ENCODE measurements at regions not wholly inside any gene's neighbourhood (a gene's known extent, or its start where the extent isn't known, plus 50 kb on each side); places are given as distances from the start of the nearest gene placed in this dataset.

DNA sequence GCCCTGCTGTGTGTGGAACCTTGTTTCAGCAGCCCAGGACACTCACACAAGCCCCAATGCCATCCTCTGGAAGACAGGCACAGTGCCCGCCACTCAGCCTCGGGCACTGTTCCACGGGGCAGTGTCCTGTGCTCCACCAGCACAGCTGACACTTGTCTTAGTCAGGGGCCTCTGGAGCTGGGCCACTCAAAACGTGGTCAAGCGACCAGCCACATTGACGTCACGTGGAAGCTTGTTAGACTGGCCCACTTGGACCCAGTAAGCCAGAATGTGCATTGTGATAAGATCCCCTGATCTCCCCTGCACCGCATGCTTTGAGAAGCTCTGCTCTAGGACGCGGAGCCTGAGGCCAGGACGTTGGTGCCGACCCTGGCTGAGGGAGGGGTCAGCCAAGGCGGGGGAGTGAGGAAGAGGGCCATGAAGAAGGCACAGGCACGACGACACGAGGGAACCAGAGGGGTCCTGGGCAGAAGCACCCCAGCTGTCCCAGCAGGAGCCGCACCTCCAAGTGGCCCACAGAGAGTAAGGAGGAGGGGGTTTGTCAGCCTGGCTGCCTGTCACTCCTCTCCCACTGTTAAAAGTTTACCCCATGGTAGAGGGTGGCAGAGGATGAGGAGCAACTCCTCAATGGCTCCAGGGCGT lies 64.6 kb downstream of the LINC01488 start:
- intact Hi-C loops (cut with micrococcal nuclease), result no loop called here
- TF ChIP-seq, protein P1, sequence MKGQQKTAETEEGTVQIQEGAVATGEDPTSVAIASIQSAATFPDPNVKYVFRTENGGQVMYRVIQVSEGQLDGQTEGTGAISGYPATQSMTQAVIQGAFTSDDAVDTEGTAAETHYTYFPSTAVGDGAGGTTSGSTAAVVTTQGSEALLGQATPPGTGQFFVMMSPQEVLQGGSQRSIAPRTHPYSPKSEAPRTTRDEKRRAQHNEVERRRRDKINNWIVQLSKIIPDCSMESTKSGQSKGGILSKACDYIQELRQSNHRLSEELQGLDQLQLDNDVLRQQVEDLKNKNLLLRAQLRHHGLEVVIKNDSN (CRISPR knock-in tag; IDR thresholded peaks at IDR 0.05), result 0 out of 2 replicates have a peak, but pooled peaks have one; percentile 1
- TF ChIP-seq SAFB (IDR thresholded peaks at IDR 0.05; ENCODE audit: borderline replicate concordance, low read depth, low read length), result no peak
- Histone ChIP-seq H4K20me1 (replicated peaks; ENCODE audit: control insufficient read depth, insufficient read depth, low read length) (0 out of 2 replicates have a peak, but pooled peaks cover 3% of the 10 kb centered on the region), H2AFZ (ENCODE audit: low read depth, low read length) (no peak overlapping the region), H3K9me1 (ENCODE audit: control insufficient read depth, insufficient read depth, low read length) (no peaks in the 10 kb centered on the region), H3K9me3 (replicated peaks; ENCODE audit: control insufficient read depth, insufficient read depth, low read depth, low read length) (no peaks in the 10 kb centered on the region), H3K4me3 (no peak overlapping the region), H3K27me3 (ENCODE audit: control insufficient read depth in 2 of 2, insufficient read depth in 2 of 2, low read length in 2 of 2) (peaks cover 38 to 56% of the 10 kb centered on the region in 2 experiments), H3K9ac (ENCODE audit: insufficient read depth in 1 of 2, low read depth in 2 of 2, low read length in 2 of 2) (peak overlapping the region in 1 of 2 experiments; percentile 22; a peak in 1 of 4 replicates), H3K27ac (ENCODE audit: extremely low read depth, low read depth, low read length) (no peak overlapping the region), H3K79me2 (ENCODE audit: control insufficient read depth, insufficient read depth, low read length) (no peaks in the 10 kb centered on the region), H3K4me2 (ENCODE audit: insufficient read depth, low read length) (no peak overlapping the region), H3K4me1 (replicated peaks in 1 of 2; ENCODE audit: control insufficient read depth in 2 of 2, insufficient read depth in 2 of 2, low read length in 2 of 2) (peaks cover 0 to 10% of the 10 kb centered on the region in 2 experiments; a peak in 4 of 5 replicates), H3K36me3 (ENCODE audit: control insufficient read depth, insufficient read depth, low read length) (no peaks in the 10 kb centered on the region)
- BruUV-seq (replicated peaks), result no TSS peak
- ChIA-PET CTCF (ENCODE audit: low intra/inter-chr PET ratio) (no interaction called here), POLR2A (no interaction called here)
- in situ Hi-C loops (cut with MboI), result no loop called here
- FAIRE-seq, result no peak
- ATAC-seq, result no peak
- WGBS (ENCODE audit: insufficient coverage, low coverage, missing lambda C conversion rate), result 3% methylated on average over 15 of the region's 18 CpGs
- DNase-seq (ENCODE audit: extremely low read depth in 1 of 4, low spot score in 3 of 4), result peak in 2 of 4 experiments; percentile 18 to 21

DNA sequence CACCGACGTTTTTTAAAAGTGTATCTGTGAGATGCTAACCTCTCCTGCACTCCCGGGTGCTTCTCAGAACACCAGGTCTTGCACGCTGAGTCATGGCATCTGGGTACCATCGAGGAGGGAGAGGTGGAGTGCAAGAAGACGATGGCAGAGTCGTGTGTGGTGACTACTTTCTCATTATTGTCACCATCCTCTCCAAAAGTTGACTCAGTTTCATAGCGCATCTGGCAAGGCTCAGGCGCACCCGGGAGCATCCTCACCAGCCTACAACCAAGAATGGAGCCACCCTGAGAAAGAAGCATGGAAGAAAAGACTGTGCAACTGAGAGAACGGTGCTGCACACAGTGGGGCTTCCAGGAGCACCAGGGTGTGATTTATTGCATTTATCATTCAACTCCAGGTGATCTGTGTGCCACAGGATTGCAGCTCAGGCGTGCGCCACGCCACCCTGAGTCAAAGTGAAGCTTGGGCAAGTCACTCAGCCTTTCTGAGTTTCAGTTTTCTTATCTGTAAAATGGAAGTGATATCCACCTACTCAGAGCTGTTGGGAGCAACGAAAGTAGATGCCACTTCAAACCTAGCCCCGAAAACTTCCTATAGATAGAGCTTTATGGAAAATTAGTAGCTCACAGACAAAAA lies 65.4 kb downstream of the LINC01488 start:
- no peaks in the 10 kb centered on the region for H3K9me3 ChIP-seq (replicated peaks; ENCODE audit: control insufficient read depth, insufficient read depth, low read depth, low read length)
- 0 out of 2 replicates have a peak, but pooled peaks cover 3% of the 10 kb centered on the region for H4K20me1 ChIP-seq (replicated peaks; ENCODE audit: control insufficient read depth, insufficient read depth, low read length)
- H3K4me1 ChIP-seq (replicated peaks in 1 of 2; ENCODE audit: control insufficient read depth in 2 of 2, insufficient read depth in 2 of 2, low read length in 2 of 2), result peaks cover 0 to 10% of the 10 kb centered on the region in 2 experiments; a peak in 4 of 5 replicates
- no peaks in the 10 kb centered on the region for H3K9me1 ChIP-seq (ENCODE audit: control insufficient read depth, insufficient read depth, low read length)
- no peaks in the 10 kb centered on the region for H3K79me2 ChIP-seq (ENCODE audit: control insufficient read depth, insufficient read depth, low read length)
- H3K4me2 ChIP-seq (ENCODE audit: insufficient read depth, low read length), result no peak overlapping the region
- in situ Hi-C loops (cut with MboI) (no loop called here), intact Hi-C loops (cut with micrococcal nuclease) (no loop called here)
- DNase-seq (ENCODE audit: extremely low read depth in 1 of 4, low spot score in 3 of 4), result peak in 1 of 4 experiments; percentile 6
- no peak for ATAC-seq
- FAIRE-seq, result peak; percentile 23
- H3K27me3 ChIP-seq (ENCODE audit: control insufficient read depth in 2 of 2, insufficient read depth in 2 of 2, low read length in 2 of 2), result peaks cover 31 to 48% of the 10 kb centered on the region in 2 experiments
- no peak overlapping the region for H3K4me3 ChIP-seq
- no peak overlapping the region for H3K27ac ChIP-seq (ENCODE audit: extremely low read depth, low read depth, low read length)
- H3K36me3 ChIP-seq (ENCODE audit: control insufficient read depth, insufficient read depth, low read length), result no peaks in the 10 kb centered on the region
- WGBS (ENCODE audit: insufficient coverage, low coverage, missing lambda C conversion rate), result 21% methylated on average over 16 of the region's 16 CpGs
- BruUV-seq (replicated peaks), result no TSS peak
- H3K9ac ChIP-seq (ENCODE audit: insufficient read depth in 1 of 2, low read depth in 2 of 2, low read length in 2 of 2), result no peak overlapping the region
- ChIA-PET POLR2A (interaction anchor here (0.9 to 1.2 kb wide), 2 partner anchors 248 to 862 kb away, joined by 3 read pairs; partner anchors contain the start of gene GAL), CTCF (ENCODE audit: low intra/inter-chr PET ratio) (no interaction called here)
- no peak overlapping the region for H2AFZ ChIP-seq (ENCODE audit: low read depth, low read length)
- TF ChIP-seq, protein P2, sequence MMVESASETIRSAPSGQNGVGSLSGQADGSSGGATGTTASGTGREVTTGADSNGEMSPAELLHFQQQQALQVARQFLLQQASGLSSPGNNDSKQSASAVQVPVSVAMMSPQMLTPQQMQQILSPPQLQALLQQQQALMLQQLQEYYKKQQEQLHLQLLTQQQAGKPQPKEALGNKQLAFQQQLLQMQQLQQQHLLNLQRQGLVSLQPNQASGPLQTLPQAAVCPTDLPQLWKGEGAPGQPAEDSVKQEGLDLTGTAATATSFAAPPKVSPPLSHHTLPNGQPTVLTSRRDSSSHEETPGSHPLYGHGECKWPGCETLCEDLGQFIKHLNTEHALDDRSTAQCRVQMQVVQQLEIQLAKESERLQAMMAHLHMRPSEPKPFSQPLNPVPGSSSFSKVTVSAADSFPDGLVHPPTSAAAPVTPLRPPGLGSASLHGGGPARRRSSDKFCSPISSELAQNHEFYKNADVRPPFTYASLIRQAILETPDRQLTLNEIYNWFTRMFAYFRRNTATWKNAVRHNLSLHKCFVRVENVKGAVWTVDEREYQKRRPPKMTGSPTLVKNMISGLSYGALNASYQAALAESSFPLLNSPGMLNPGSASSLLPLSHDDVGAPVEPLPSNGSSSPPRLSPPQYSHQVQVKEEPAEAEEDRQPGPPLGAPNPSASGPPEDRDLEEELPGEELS (CRISPR knock-in tag; IDR thresholded peaks at IDR 0.05; ENCODE audit: borderline replicate concordance), result no peak
- 0 out of 2 replicates have a peak, but pooled peaks have one; percentile 1 for TF ChIP-seq CEBPB (tag; IDR thresholded peaks at IDR 0.05)
- TF ChIP-seq SMAD4 (CRISPR knock-in tag; conservative IDR thresholded peaks at IDR 0.05), result no peak
- no peak for TF ChIP-seq DPF2 (IDR thresholded peaks at IDR 0.05)
- TF ChIP-seq FOSL1 (tag; conservative IDR thresholded peaks at IDR 0.05), result no peak
- TF ChIP-seq ZSCAN29 (IDR thresholded peaks at IDR 0.05), result no peak
- no peak for TF ChIP-seq ZNF79 (CRISPR knock-in tag; IDR thresholded peaks at IDR 0.05; ENCODE audit: low read depth)
- peak; percentile 74; the same call in 1 of the 2 replicates for TF ChIP-seq ZKSCAN1 (IDR thresholded peaks at IDR 0.05; ENCODE audit: low read depth, low read length)
- no peak for TF ChIP-seq RBM15 (IDR thresholded peaks at IDR 0.05; ENCODE audit: insufficient read depth, low read length)
